HG03432 (cell line): ENCODE measurements at regions not wholly inside any gene's neighbourhood (a gene's known extent, or its start where the extent isn't known, plus 50 kb on each side); places are given as distances from the start of the nearest gene placed in this dataset.

ENCODE experiments used
- ATAC-seq: cut with Tn5 transposase; IDR thresholded peaks from one replicate; pipeline ENCODE4 v1.9.1; 2021; ENCODE audit warnings: mild to moderate bottlenecking, moderate library complexity; ENCODE audit not compliant: unreplicated experiment

- no peak for ATAC-seq
Observed at GRCh38 chr3:127087441-127087840, 104.5 kb downstream of the PLXNA1 start.

- no peak for ATAC-seq
Observed at GRCh38 chr3:127088511-127089351, 104.2 kb upstream of the PRR23E start.

- ATAC-seq, result no peak
Observed at GRCh38 chr3:127089486-127090145, 103.3 kb upstream of the PRR23E start.

- no peak for ATAC-seq
Observed at GRCh38 chr3:127090218-127091160, 102.4 kb upstream of the PRR23E start.

- ATAC-seq, result no peak
Observed at GRCh38 chr3:127091376-127091775, 101.6 kb upstream of the PRR23E start.

GRCh38 chr3:127092368-127092767 lies 100.6 kb upstream of the PRR23E start:
- no peak for ATAC-seq

GRCh38 chr3:127092776-127093175 lies 100.2 kb upstream of the PRR23E start:
- ATAC-seq, result no peak

GRCh38 chr3:127093312-127093711 lies 99.6 kb upstream of the PRR23E start:
- no peak for ATAC-seq

GRCh38 chr3:127095774-127096173 lies 97.2 kb upstream of the PRR23E start:
- no peak for ATAC-seq

- no peak for ATAC-seq
Observed at GRCh38 chr3:127096256-127097071, 96.5 kb upstream of the PRR23E start.

GRCh38 chr3:127097072-127097405 lies 95.9 kb upstream of the PRR23E start:
- no peak for ATAC-seq

- ATAC-seq, result no peak
Observed at GRCh38 chr3:127097481-127097880, 95.5 kb upstream of the PRR23E start.

- no peak for ATAC-seq
Observed at GRCh38 chr3:127099982-127100381, 92.9 kb upstream of the PRR23E start.

GRCh38 chr3:127100459-127101410 lies 92.2 kb upstream of the PRR23E start:
- ATAC-seq, result no peak

GRCh38 chr3:127101411-127102187 lies 91.3 kb upstream of the PRR23E start:
- no peak for ATAC-seq

GRCh38 chr3:127102188-127102520 lies 90.8 kb upstream of the PRR23E start:
- ATAC-seq, result no peak

- no peak for ATAC-seq
Observed at GRCh38 chr3:127102587-127102986, 90.3 kb upstream of the PRR23E start.

GRCh38 chr3:127103080-127103479 lies 89.9 kb upstream of the PRR23E start:
- ATAC-seq, result no peak

- ATAC-seq, result no peak
Observed at GRCh38 chr3:127104586-127104985, 88.3 kb upstream of the PRR23E start.
